AG10803 (cell line): ENCODE measurements at regions not wholly inside any gene's neighbourhood (a gene's known extent, or its start where the extent isn't known, plus 50 kb on each side); places are given as distances from the start of the nearest gene placed in this dataset.

Experiments
- DNase-seq: peaks from one replicate; pipeline ENCODE4 v3.0.0; 2010; ENCODE audit warnings: low read depth
- H3K4me3 ChIP-seq: 2 replicates; pipeline ENCODE4 v1.5.1; 2011; ENCODE audit warnings: mild to moderate bottlenecking, low read length, control low read depth
- CTCF ChIP-seq: conservative IDR thresholded peaks from 2 replicates; pipeline ENCODE4 v1.5.1; 2011; ENCODE audit warnings: mild to moderate bottlenecking, low read length, control low read depth, inconsistent platforms

GRCh38 chr5:71806711-71807110 is 87.6 kb downstream of the CARTPT start:
- no peak for DNase-seq
- TF ChIP-seq CTCF: no peak
- no peak overlapping the region for H3K4me3 ChIP-seq

GRCh38 chr5:71807909-71808308 is 88.8 kb downstream of the CARTPT start:
- DNase-seq: no peak
- no peak for TF ChIP-seq CTCF
- H3K4me3 ChIP-seq: no peak overlapping the region

- TF ChIP-seq CTCF: no peak
- no peak overlapping the region for H3K4me3 ChIP-seq
- no peak for DNase-seq
Observed at GRCh38 chr5:71809446-71809845, 90.4 kb downstream of the CARTPT start.

GRCh38 chr5:71810023-71810422 is 90.9 kb downstream of the CARTPT start:
- no peak for DNase-seq
- no peak overlapping the region for H3K4me3 ChIP-seq
- no peak for TF ChIP-seq CTCF

GRCh38 chr5:71810471-71811195 is 91.6 kb downstream of the CARTPT start:
- no peak for TF ChIP-seq CTCF

GRCh38 chr5:71811779-71812178 is 92.7 kb downstream of the CARTPT start:
- no peak for TF ChIP-seq CTCF
- H3K4me3 ChIP-seq: no peak overlapping the region

More at GRCh38 chr5:71810471-71811195, 91.6 kb downstream of the CARTPT start:
- DNase-seq: no peak
- H3K4me3 ChIP-seq: no peak overlapping the region

GRCh38 chr5:71816307-71816706 is 97.2 kb downstream of the CARTPT start:
- H3K4me3 ChIP-seq: no peak overlapping the region
- DNase-seq: no peak
- no peak for TF ChIP-seq CTCF

More at GRCh38 chr5:71811779-71812178, 92.7 kb downstream of the CARTPT start:
- no peak for DNase-seq
